NCI-H82 treated with DMSO at 0.1 percent for 48 hours (cell line): ENCODE measurements at regions not wholly inside any gene's neighbourhood (a gene's known extent, or its start where the extent isn't known, plus 50 kb on each side); places are given as distances from the start of the nearest gene placed in this dataset.
"Not testable (repeated sequence)": the region's sequence is repeated elsewhere in the genome, so short reads cannot be mapped to it uniquely, and the experiment has no call there.

Source experiments
- DNase-seq: peaks from one replicate; lab custom pipeline; 2025; ENCODE audit not compliant: unreplicated experiment; lab: John Stamatoyannopoulos, UW

DNA sequence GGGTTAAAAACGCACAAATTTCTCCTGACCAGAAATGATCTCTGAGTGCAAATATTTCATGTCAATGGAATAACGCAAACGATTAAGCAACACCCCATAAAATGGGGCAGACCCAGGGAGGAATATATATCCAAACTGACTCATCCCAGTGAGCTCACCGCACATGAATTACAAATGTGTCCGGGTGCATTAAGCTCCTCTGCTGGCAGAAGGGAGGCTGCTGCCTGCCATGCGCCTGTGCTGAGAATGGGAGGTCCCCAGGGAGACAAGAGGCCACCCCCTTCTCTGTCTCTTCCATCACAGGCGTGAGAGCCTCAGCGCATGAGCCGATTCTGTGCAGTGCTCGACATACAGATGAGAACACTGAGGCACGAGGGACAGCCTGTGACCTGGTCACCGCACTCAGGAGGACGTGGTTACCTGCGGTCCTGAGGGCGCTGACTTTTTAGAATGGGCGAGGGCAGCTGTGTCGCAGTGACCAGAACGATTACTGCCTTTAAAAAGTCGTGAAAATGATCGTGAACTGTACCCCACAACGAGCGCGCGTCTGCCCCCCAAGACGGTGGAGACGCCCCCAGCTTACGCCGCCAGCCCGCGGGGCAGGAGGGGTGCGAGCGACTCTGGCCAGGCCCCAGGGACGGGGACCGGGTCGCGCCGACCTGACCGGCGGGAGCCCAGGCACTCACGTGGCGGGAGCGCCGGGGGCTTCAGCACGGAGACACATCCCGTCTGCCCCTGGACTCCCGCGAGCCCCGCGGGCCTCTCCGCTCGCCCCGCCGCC lies 188.5 kb downstream of the ADRA2C start:
- peak; percentile 40 for DNase-seq

DNA sequence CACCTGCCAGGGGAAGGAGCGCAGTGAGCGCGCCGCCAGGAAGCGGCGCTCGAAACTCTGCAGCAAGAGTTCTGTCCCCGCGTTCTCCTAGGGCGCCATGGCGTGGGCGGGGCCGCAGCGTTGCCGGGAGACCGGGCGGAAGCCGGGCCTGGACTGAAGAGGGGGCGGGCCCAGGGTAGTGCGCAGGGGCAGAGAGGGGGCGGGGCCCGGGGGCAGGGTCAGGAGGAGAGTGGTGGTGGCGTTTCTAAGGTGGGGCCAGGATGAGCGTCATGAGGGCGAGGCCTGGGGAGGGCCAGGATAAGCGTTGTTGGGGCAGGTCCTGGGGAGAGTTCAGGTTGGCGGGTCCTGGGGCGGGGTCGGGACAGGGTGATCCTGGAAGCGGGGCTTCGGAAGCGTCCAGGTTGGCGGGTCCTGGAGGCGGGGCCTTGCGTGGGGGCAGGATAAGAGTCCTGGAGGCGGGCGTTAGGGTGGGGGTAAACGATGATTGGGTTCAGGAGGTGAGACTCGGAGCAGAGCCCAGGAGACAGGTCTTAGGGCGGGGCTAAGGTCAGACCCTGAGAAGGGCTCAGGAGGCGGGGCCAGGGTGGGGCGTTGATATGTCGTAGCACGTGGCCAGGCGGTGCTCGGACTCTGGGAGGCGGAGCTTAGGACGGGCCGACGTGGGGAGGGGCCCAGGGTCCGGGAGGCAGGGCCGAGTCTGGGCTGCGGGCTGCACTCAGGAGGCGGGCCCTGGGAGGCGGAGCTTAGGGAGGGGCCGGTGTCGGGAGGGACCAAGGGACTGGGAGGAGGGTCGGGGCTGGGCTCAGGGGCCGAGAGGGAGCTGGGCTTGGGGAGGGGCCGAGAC lies 189.4 kb downstream of the ADRA2C start:
- peak; percentile 94 for DNase-seq

DNA sequence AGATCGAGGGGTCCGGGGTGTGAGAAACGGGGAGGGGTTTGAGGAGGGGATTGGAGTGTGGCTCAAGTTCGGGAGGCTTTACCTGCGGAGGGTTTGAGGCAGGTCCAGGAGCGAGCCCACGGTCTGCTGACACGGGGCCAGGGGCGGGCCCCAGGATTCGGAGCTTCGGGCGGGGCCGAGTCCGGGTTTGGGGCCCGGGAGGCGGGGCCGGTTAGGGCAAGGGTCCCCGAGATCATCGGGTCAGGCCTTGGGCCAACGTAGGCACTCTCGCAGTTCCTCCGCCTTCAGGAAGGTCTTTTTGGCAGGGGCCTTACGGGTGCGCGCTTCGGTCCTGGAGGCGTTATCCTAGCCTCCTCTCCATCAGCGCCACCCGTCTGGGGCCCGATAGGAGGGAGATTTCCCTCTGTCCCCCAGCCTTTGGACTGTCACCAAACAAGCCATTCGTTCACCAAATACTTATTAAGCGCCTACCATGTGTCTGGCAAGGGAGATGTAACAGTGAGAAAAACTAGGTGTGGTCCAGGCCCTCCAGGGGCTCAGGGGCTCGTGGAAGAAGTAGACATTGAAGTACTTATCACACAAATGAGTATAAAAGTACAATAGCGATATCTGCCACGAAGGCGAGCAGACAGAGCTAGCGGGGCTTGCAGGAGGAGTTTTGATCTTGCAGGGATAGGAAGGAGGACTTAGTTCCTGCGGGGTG lies 190.1 kb downstream of the ADRA2C start:
- DNase-seq, result not testable (repeated sequence)

DNA sequence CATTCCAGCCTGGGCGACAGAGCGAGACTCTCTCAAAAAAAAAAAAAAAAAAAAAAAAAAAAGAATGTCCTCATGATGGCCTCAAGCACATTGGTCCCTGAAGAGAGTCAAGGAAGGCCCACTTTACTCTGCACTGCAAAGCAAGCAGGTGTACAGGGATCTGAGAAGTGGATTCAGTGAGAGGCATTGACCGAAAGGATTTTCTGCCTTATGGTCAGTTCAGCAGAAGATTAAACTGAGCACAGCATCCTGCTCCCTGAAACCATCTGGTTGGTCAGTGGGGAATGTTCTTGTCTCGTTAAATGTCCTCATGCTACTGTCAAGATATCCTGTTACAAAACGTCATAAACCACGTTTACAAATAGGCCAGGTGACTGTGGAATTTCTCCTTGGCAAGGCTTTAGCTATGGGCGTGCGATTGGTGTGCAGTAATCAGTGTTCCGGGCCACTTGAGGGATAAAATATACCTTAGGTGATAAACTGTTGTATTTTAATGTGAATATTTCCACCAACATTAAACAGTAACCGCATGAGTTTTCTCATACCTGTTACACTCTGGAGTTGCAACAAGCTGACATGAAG lies 195.0 kb downstream of the ADRA2C start:
- not testable (repeated sequence) for DNase-seq

DNA sequence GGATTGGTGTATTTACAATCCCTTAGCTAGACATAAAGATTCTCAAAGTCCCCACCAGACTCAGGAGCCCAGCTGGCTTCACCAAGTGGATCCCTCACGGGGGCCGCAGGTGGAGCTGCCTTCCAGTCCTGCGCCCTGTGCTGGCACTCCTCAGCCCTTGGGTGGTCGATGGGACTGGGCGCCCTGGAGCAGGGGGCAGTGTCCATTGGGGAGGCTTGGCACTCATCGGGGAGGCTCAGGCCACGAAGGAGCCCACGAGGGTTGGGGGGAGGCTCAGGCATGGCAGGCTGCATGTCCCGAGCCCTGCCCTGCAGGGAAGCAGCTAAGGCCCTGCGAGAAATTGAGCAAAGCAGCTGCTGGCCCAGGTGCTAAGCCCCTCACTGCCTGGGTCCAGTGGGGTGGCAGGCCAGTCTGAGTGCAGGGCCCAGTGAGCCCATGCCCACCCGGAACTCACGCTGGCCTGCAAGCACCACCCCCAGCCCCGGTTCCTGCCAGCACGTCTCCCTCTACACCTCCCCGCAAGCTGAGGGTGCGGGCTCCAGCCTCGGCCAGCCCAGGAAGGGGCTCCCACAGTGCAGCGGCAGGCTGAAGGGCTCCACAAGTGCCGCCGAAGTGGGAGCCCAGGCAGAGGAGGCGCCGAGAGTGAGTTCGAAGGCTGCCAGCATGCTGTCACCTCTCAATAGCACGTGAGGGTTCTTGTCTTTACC lies 198.5 kb downstream of the ADRA2C start:
- not testable (repeated sequence) for DNase-seq

DNA sequence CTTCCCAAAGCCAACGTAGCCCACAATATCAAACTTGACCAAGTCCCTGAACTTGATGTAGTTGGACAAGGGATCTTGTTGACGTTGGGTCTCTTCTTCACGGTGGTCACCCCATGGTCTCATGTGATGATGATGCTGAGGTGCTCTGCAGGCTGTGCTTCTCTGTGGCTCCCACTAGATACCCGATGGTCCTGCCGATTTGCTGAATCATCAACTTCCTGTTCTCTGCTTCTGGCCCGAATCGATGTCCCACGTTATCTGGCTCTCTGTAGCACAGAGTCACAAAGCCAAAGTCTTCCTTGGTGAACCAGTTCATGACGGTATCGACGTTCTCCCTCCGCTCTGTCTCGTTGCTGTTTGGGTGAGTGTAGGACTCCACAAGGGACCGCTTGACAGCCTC lies 201.0 kb downstream of the ADRA2C start:
- DNase-seq, result not testable (repeated sequence)

DNA sequence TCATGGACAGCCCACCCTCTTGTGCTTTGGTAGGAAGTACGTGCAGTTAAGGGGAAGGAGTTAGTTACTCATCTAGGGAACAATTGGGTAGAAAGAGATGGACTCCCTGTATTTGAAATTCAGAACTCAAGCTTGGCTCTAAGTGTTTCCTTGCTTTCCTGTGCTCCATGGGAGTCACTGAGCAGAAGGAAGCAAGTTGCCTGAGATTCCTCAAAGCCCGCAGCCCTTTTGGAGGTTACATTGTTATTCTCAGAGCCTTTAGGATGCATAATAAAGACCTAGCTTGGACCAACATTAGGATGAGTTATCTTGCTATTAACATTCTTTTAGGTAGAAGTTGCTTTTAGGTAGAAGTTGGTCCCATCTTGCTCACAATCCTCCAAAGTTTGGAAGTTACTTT lies 206.4 kb downstream of the ADRA2C start:
- DNase-seq, result not testable (repeated sequence)

DNA sequence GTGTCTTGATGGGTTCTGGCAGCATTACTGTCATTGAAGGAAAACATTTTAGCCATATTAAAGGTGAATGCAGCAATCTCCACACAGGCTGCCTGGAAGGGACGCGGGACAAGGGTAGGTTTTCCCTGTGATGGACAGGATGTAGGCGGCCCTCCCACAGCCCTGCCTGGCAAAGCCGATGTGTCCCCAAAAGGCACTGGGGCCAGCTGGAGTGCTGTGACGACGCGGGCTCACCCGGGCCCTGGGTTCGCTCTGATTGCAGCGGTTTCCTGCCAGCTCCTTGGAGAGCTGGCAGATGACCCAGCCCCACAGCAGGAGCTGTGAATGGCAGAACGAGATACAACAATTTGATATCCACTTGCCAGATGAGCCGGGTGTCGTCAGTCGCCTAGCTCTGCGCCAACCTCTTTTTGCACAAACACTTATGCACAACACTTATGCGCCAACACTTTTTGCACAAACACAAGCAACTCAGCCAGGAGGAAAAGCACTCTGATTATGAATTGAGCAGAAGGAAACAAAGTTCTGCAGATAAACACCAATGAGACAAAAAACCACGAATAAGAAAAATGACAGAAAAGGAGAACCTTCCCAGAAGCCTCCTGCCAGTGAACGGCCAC lies 207.5 kb downstream of the ADRA2C start:
- not testable (repeated sequence) for DNase-seq

DNA sequence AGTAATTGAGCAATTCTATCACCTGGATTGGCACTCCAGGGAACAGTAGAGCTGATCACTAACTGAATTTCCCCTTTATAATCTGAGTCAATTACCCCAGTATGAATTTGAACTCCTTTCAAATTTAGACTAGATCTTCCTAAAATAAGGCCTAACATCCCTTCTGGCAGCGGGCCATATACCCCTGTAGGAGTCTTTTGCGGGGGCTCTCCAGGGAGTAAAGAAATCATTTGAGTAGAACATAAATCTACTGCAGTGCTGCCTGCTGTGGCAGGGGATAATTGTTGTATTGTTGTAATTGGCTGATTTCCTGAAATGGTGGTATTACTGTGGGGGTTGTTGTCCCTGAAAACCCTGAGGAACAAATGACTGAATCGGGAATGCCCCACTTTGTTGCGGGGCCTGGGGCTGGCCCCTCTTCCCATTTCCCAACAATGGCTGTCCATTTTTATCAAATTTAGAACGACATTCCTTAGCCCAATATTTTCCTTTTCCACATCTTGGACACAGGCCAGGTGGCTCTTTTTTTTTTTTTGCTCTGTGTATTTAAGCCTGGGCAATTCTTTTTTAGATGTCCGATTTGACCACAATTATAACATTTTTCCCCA lies 217.4 kb downstream of the ADRA2C start:
- not testable (repeated sequence) for DNase-seq

DNA sequence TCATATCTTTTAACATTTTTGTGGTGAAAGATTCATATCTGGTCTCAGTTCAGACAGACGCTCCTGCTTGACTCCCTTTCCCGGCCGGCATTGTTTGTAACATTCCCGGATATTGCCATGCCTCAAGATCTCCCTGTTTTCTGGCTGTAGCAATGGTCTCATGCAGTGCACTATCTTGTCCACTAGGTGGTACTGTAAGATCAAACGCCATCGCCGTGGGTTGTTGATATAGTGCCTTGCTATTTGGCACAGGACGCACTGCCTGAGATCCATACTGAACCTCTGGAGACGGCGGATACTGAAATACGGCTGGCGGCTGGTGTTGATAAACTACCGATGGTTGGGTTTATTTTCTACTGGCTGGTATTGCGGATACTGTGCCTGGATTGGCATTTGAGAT lies 218.6 kb downstream of the ADRA2C start:
- not testable (repeated sequence) for DNase-seq

DNA sequence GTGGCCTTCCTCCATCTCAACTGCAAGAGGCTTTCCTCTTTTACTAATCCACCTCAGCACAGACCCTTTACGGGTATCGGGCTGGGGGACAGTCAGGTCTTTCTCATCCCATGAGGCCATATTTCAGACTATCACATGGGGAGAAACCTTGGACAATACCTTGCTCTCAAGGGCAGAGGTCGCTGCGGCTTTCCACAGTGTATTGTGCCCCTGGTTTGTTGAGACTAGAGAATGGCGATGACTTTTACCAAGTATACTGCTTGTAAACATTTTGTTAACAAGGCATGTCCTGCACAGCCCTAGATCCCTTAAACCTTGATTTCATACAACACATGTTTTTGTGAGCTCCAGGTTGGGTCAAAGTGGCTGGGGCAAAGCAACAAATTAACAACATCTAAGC lies 220.2 kb downstream of the ADRA2C start:
- DNase-seq, result not testable (repeated sequence)

DNA sequence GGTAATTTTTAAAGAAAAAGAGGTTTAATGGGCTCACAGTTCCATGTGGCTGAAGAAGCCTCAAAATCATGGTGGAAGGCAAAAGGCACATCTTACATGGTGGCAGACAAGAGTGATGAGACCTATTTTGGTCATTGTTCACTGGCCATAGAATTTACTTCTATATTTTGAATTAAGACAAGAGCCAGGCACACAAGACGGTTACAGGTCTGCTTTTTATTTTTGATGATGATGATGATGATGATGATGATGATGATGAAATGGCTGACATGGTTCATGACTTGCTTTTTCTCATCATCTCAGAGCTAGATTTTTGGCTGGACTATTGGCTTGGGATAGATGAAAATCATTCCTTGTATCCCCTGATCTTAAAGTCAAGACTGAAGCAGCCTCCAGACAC lies 229.3 kb downstream of the OTOP1 start:
- not testable (repeated sequence) for DNase-seq

DNA sequence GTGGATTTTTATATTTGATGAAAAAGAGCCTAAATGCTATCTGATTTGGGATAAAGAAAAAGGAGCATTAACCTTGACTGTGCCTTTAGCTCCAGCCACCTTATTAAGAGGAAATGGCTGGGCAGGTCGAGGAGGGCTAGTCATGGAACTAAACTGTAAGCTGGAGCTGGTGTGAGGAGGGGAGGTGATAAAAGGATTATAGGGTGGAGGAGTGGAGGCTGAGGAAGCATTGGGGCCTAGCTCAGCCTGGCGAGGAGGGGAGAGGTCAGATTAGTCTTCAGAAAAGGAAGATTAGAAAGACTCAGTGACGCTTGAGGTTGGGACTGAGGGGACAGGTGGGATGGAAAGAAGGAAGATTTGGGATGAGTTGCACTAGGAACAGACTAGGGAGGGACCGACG lies 222.7 kb downstream of the OTOP1 start:
- peak; percentile 67 for DNase-seq

DNA sequence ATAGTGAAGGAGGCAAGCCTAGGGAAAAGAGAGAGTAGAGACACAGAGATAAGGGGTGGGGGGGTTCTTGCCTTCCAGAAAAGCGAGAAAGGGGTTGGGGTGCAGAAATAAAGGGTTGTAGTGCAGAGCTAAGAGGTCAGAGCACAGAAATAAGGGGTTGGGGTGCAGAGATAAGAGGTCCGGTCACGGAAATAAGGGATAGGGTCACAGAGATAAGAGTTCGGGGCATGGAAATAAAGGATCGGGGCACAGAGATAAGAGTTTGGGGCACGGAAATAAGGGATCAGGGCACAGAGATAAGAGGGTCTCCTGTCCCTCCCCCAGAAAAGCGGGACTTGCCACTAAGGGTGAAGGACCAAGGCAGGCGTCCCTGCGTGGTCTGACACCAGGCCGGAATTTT lies 222.0 kb downstream of the OTOP1 start:
- DNase-seq, result not testable (repeated sequence)

DNA sequence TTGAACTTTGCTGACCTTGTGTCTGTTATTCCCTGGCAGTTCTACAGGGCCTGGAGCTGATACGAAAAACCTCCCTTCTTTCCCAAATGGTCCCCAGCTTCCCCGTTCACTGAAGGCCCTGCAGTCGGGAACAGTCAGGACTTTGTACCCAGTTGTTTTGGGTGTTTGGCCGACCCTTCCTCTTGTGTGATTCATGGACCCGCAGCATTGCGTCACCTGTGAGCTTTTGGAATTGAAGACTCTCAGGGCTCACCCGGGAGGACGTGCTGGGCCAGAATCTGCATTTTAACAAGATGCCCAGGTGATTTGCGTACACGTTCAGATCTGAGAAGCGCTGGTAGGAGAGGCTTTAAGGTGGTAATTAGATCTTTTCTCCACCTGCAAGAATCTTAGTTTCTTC lies 220.4 kb downstream of the OTOP1 start:
- not testable (repeated sequence) for DNase-seq

DNA sequence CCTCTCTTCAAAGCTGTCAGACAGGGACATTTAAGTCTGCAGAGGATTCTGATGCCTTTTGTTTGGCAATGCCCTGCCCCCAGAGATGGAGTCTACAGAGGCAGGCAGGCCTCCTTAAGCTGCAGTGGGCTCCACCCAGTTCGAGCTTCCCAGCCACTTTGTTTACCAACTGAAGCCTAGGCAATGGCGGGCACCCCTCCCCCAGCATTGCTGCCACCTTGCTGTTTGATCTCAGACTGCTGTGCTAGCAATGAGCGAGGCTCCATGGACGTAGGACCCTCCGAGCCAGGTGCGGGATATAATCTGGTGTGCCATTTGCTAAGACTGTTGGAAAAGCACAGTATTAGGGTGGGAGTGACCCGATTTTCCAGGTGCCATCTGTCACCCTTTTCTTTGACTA lies 207.7 kb downstream of the OTOP1 start:
- DNase-seq, result peak; percentile 24

DNA sequence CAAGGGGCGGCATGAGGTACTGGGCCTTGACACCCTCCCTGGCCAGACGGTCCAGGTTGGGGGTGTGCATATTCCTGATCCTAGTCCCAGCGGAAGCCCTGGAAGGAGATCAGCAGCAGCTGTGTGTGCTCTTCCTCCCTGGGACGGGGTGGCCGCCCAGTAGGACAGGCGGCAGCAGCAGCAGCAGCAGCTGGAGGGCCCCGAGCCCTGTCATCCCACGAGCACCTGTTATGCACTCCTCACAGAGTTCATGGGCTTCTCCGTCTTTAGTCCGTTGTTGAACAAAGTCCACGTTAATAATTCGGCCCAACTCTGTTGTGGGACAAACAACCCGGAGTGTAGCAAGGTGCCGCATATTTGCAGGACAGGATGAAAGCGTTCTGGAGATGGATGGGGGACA lies 205.6 kb downstream of the OTOP1 start:
- not testable (repeated sequence) for DNase-seq

DNA sequence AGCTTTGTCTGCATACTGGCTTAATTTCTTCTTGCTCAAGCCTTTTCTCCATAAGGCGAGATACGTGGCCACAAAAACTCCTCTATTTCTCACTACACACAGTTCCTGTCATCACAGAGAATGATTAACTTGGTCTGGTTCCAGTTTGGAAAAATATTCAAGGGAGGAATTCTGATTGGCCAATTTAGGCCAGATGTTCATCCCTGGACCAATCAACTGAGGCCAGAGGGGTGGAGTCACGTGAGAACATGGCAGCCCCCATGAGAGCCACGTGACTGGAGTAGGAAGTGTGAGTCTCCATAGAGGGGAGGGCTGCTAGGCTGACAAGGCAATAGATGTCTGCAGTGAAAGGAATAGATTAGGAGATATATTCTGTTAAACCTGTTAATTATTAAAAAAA lies 200.0 kb downstream of the OTOP1 start:
- not testable (repeated sequence) for DNase-seq

DNA sequence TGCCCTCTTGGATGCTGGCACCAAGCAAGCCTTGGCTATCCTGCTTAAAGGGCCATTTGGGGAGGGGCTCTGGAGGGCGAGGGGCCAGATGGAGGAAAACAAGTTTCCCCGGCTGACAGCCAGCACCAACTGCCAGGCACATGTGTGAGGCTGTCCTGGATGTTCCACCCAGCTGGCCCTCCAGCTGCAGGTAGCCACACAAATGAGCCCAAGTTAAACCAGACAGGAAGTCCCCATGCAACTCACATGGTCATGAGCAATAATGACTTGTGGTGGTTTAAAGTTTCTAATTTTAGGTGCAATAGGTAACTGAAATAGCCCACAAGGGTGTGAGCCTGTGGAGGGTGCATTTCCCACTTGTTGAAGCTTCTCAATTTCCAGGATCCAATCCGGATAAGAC lies 198.0 kb downstream of the OTOP1 start:
- DNase-seq, result not testable (repeated sequence)

DNA sequence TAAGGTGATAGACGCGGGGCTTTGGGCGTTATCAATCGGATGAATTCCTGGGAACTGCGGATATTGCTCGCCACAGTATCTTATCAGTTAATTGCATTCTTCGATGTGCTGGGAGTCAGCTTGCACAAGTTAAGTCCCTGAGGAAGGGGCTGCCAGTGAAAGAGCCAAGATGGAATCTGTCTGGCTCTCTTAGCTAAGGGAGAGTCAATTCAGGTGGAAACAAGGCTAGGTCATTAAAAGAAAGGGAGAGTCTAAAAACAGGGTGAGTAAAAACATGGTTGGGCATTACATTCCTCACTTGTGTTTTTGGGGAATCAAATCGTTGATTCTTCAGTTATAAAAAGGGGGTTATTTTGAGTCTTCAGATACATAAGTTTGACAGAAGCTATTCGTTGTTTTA lies 196.2 kb downstream of the OTOP1 start:
- not testable (repeated sequence) for DNase-seq
